ENCODE measurements at regions not wholly inside any gene's neighbourhood (a gene's known extent, or its start where the extent isn't known, plus 50 kb on each side); places are given as distances from the start of the nearest gene placed in this dataset.

GRCh38 chr15:85943791-85944190, 135.9 kb upstream of the AGBL1 start:
- no peak for DNase-seq

GRCh38 chr15:85947021-85947420, 132.7 kb upstream of the AGBL1 start:
- DNase-seq = no peak

GRCh38 chr15:85947936-85948335, 131.7 kb upstream of the AGBL1 start:
- DNase-seq = no peak

GRCh38 chr15:85950101-85950500, 129.6 kb upstream of the AGBL1 start:
- DNase-seq = no peak

GRCh38 chr15:85954586-85954985, 125.1 kb upstream of the AGBL1 start:
- no peak for DNase-seq

- no peak for DNase-seq
Observed at GRCh38 chr15:85955501-85956391, 123.9 kb upstream of the AGBL1 start.

- DNase-seq = no peak
Observed at GRCh38 chr15:85956532-85957275, 123.0 kb upstream of the AGBL1 start.

GRCh38 chr15:85959611-85960010, 120.1 kb upstream of the AGBL1 start:
- DNase-seq = no peak

GRCh38 chr15:85960381-85960780, 119.3 kb upstream of the AGBL1 start:
- no peak for DNase-seq

- no peak for DNase-seq
Observed at GRCh38 chr15:85961821-85962220, 117.8 kb upstream of the AGBL1 start.

GRCh38 chr15:85963262-85963760, 116.4 kb upstream of the AGBL1 start:
- DNase-seq = no peak

GRCh38 chr15:85964471-85964870, 115.2 kb upstream of the AGBL1 start:
- DNase-seq = no peak

GRCh38 chr15:85967553-85967952, 112.1 kb upstream of the AGBL1 start:
- DNase-seq = no peak

- no peak for DNase-seq
Observed at GRCh38 chr15:85972805-85973540, 106.7 kb upstream of the AGBL1 start.

- no peak for DNase-seq
Observed at GRCh38 chr15:85973584-85974347, 105.9 kb upstream of the AGBL1 start.

- no peak for DNase-seq
Observed at GRCh38 chr15:85974348-85974705, 105.3 kb upstream of the AGBL1 start.

- no peak for DNase-seq
Observed at GRCh38 chr15:85974742-85975141, 104.9 kb upstream of the AGBL1 start.

- DNase-seq = no peak
Observed at GRCh38 chr15:85976102-85976501, 103.6 kb upstream of the AGBL1 start.

- DNase-seq = no peak
Observed at GRCh38 chr15:85976986-85977385, 102.7 kb upstream of the AGBL1 start.

- DNase-seq = no peak
Observed at GRCh38 chr15:85977586-85977985, 102.1 kb upstream of the AGBL1 start.

GRCh38 chr15:85979929-85980328, 99.7 kb upstream of the AGBL1 start:
- DNase-seq = no peak

GRCh38 chr15:85980946-85981345, 98.7 kb upstream of the AGBL1 start:
- no peak for DNase-seq

GRCh38 chr15:85984241-85984640, 95.4 kb upstream of the AGBL1 start:
- no peak for DNase-seq

All from activated effector memory CD4-positive, alpha-beta T cell treated with anti-CD3 and anti-CD28 coated beads, Interleukin-2, amount 50 U/mL, for 16 hours (primary cell).